GM12865 (cell line): ENCODE measurements at regions not wholly inside any gene's neighbourhood (a gene's known extent, or its start where the extent isn't known, plus 50 kb on each side); places are given as distances from the start of the nearest gene placed in this dataset.
"Not testable (repeated sequence)": the region's sequence is repeated elsewhere in the genome, so short reads cannot be mapped to it uniquely, and the experiment has no call there.

ENCODE experiments used
- DNase-seq: peaks from one replicate; pipeline ENCODE4 v3.0.0; 2010; ENCODE audit warnings: low read depth
- H3K4me3 ChIP-seq: 2 replicates; pipeline ENCODE4 v1.5.1; 2011; ENCODE audit warnings: mild to moderate bottlenecking, low read depth, low read length, control low read depth
- TF ChIP-seq, protein P1 (sequence below): IDR thresholded peaks from 2 replicates; pipeline ENCODE4 v1.5.1; 2011; ENCODE audit warnings: low read length, control low read depth, low read depth, inconsistent platforms; ENCODE audit not compliant: insufficient read depth; ENCODE audit errors: missing control alignments

DNA sequence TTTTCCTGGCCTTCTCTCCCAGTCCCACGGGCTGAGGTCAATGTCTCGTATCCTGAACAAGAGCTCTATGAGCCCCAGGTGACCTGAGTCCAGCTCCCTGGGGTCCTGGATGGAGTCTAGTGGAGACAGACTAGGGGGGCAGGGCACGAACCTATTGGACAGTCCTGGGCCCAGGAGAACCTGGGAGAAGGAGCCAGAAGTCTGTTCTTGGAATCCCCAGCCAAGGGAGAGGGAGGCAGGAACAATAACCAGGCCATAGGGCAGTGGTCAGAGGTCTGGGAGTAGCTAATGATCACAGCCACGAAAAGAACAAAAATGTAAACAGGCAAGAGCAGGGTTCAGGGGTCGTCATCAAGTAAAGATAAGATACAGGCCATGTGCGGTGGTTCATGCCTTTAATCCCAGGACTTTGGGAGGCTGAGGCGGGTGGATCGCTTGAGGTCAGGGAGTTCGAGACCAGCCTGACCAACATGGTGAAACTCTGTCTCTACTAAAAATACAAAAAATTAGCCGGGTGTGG, 60.8 kb downstream of the COPRS start:
- no peak for DNase-seq
- H3K4me3 ChIP-seq, result no peak overlapping the region
- TF ChIP-seq, protein P1, sequence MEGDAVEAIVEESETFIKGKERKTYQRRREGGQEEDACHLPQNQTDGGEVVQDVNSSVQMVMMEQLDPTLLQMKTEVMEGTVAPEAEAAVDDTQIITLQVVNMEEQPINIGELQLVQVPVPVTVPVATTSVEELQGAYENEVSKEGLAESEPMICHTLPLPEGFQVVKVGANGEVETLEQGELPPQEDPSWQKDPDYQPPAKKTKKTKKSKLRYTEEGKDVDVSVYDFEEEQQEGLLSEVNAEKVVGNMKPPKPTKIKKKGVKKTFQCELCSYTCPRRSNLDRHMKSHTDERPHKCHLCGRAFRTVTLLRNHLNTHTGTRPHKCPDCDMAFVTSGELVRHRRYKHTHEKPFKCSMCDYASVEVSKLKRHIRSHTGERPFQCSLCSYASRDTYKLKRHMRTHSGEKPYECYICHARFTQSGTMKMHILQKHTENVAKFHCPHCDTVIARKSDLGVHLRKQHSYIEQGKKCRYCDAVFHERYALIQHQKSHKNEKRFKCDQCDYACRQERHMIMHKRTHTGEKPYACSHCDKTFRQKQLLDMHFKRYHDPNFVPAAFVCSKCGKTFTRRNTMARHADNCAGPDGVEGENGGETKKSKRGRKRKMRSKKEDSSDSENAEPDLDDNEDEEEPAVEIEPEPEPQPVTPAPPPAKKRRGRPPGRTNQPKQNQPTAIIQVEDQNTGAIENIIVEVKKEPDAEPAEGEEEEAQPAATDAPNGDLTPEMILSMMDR, result no peak

DNA sequence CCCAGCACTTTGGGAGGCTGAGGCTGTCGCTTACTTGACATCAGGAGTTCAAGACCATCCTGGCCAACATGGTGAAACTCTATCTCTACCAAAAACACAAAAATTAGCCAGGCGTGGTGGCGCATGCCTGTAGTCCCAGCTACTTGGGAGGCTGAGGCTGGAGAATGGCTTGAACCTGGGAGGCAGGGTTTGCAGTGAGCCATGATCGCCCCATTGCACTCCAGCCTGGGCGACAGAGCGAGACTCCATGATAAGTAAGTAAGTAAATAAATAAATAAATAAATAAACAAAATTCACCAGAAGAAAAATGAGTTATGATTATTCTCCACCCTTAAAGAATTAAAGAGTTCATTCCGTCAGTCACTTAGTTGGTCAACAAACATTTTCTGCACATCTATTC, 63.1 kb downstream of the COPRS start:
- H3K4me3 ChIP-seq, DNase-seq: not testable (repeated sequence)

DNA sequence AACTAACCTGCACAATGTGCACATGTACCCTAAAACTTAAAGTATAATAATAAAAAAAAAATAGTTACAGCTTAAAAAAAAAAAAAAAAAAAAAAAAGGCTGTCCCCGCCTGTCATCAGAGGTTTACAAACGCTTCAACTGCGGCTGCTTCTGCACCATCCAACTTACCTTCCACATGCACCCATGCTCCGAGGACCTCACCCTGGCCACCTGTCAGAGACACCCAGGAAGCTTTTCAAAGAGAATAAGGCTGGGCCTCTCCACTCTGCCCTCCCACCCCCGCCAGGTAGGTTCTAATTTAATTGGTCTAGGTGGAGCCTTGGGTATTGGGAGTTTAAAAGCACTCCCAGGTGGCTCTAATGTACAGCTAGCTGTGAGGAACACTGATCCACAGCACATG, 64.9 kb downstream of the COPRS start:
- DNase-seq, result no peak
- TF ChIP-seq, protein P1, result no peak
- H3K4me3 ChIP-seq, result no peak overlapping the region

DNA sequence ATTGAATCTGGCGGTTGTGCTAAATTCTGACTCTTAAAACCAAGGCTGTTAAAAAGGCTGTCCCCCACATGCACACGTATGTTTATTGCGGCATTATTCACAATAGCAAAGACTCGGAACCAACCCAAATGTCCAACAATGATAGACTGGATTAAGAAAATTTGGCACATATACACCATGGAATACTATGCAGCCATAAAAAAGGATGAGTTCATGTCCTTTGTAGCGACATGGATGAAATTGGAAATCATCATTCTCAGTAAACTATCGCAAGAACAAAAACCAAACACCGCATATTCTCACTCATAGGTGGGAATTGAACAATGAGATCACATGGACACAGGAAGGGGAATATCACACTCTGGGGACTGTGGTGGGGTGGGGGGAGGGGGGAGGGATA, 65.4 kb downstream of the COPRS start:
- not testable (repeated sequence) for H3K4me3 ChIP-seq

DNA sequence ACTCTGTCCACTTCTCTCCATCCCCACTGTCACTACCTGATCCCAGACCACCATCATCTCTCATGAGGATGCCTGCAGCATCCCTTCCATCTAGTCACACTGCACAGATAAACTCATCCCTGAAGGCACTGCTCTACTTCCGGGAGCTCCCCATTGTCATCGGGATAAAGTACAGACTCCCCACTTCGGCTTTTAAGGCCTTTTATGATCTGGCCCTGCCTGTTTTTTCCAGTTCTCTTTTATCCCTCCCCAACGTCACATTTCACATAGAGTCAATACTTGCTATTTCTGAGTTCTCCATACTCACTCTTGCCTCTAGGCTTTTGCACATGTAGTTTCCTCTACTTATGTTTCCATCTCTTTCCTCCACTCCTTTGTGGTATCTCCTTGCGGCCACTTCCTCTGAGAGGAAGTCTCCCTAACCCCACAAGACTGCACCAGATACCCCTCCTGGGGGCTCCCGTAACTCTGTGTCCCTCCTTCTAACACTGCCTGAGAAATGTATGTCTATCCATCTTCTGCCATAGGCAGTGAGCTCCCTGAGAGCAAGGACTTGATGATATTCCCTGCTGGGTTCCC, 66.9 kb downstream of the COPRS start:
- DNase-seq, result no peak
- H3K4me3 ChIP-seq, result no peak overlapping the region
- TF ChIP-seq, protein P1, result no peak

More for the DNA sequence above, 65.4 kb downstream of the COPRS start:
- DNase-seq, result not testable (repeated sequence)

DNA sequence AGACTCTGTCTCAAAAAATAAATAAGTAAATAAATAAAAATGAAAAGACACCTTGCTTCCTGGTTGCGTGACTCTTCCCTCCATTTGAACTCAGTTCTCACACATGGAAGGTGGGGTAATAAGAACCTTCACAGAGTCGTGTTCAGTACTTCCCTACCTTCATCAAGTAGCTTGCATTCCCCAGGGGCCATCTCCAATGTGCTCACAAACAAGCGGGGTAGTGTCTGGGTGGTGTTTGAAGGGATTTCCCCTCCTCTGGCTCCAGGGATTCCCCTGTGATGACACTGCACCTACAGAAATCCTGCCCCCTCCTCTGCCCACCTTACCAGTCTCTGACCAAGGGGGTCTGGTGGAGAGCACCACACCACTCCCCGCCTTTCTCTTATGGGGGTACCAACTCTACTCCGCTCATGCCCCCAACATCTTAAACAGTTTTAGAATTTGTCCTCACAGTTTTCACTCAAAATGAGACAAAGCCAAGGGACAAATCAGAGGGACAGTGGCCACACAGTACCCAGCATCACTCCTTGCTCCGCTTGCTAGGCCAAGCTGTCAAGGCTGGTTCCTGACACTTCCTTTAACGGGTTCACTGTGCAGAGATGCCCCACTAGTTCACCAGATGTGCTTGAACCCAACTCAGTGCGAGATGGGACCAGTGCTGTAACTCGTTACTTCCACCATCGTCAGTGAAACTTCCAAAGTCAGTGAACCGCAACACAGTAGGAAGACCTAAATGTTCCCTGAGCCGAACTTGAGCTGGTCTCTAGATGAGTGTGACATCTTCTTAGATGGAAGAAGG, 69.1 kb downstream of the COPRS start:
- no peak overlapping the region for H3K4me3 ChIP-seq
- DNase-seq, result peak; percentile 68
- TF ChIP-seq, protein P1, result no peak

DNA sequence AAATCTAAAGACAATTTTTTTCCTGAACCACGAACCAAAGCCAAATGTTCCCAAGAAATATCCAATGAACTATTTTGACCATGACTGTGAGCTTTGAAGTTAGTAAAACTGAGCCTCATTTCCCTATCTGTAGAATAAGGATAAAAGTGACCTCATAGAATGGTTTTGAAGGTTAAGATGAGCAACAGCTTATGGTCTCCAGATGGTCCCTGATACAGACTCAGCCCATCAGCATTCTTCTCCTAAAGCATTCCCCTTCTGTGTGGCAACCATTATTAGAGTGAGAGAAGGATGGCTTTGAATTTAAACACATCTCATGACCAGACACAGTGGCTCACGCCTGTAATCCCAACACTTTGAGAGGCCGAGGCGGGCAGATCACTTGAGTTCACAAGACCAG, 70.1 kb downstream of the COPRS start:
- TF ChIP-seq, protein P1, result no peak
- DNase-seq, result no peak
- H3K4me3 ChIP-seq, result no peak overlapping the region

DNA sequence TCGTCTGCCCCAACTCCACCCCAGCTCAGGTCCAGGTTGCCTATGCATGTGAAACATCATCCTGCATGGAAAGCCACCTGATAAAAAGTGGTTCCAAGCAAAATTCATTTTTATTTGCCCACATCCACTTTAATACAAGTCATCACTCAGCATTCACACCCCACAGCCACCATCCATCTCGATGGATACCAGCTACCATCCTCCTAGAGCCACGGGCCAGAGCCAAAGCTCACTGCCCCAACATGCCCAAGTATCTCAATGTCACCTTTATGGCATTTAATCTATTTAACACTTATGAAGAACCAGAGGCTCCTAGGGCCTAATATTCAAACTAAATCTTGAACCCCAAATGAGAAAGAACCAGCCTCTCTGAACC, 70.5 kb downstream of the COPRS start:
- DNase-seq, result no peak
- TF ChIP-seq, protein P1, result no peak

More for the DNA sequence above, 70.5 kb downstream of the COPRS start:
- H3K4me3 ChIP-seq, result no peak overlapping the region
